Heart left ventricle (tissue), 13 donors: ENCODE measurements at regions not wholly inside any gene's neighbourhood (a gene's known extent, or its start where the extent isn't known, plus 50 kb on each side); places are given as distances from the start of the nearest gene placed in this dataset.

Experiments
- CTCF ChIP-seq, 12 donors: fragments of 200-600 bp; sonication (generic) in 4 of 12; IDR thresholded peaks; one replicate each; pipeline versions ENCODE4 v1.5.0 to v1.8.0; 2018 to 2022; ENCODE audit warnings: antibody characterized with exemption in 12 of 12, mild to moderate bottlenecking in 5 of 12
- POLR2A ChIP-seq, 2 donors: fragments of 450-650 bp; IDR thresholded peaks; one replicate each; pipeline ENCODE4 v1.6.1; 2017; ENCODE audit warnings: antibody characterized with exemption in 2 of 2, mild to moderate bottlenecking in 2 of 2, moderate library complexity in 2 of 2
- donor health status: ischemic (EF 13 %, LVEDD 7.1; RV severe dilation, severe dysfunction).
- donor health status: DM: no; HTN: yes; CAD: no.
- donor health status: DM: no; HTN: no; CAD: no.
- donor health status: ischemic (EF 25% LVEDD 6.9; RV normal size, moderate dysfunction).
- donor health status: ischemic (EF 25% LVEDD 5.7; RV mildly dilated, moderate dysfunction).
- donor health status: ischemic (EF 35%, LVEDD 5.7; RV mildly dilated, moderate dysfunction).
- donor health status: nonischemic (EF 11% LVEDD 7.7; RV severe dilation, severe dysfunction).
- donor health status: DM: yes; HTN: yes; CAD: no.
- donor health status: PGD.
- donor health status: ischemic (EF 29% LVEDD 5.4; RV normal size, mild dysfunction).
- donor health status: nonischemic (EF 23%, LVEDD 6.1; RV moderate dilation, normal function).

- TF ChIP-seq CTCF (IDR thresholded peaks at IDR 0.05) (no peak), POLR2A (IDR thresholded peaks at IDR 0.05) (no peak)
These were observed 177.3 kb downstream of the KLF12 start for GRCh38 chr13:73956795-73957408.
